GM04504 (cell line): ENCODE measurements at regions not wholly inside any gene's neighbourhood (a gene's known extent, or its start where the extent isn't known, plus 50 kb on each side); places are given as distances from the start of the nearest gene placed in this dataset.

Experiments used
- DNase-seq: peaks from one replicate; pipeline ENCODE4 v3.0.0-alpha.2; 2012; ENCODE audit warnings: low read depth

GRCh38 chr21:33155422-33155821 is 74.3 kb upstream of the IFNAR2 start:
- DNase-seq = no peak

DNA sequence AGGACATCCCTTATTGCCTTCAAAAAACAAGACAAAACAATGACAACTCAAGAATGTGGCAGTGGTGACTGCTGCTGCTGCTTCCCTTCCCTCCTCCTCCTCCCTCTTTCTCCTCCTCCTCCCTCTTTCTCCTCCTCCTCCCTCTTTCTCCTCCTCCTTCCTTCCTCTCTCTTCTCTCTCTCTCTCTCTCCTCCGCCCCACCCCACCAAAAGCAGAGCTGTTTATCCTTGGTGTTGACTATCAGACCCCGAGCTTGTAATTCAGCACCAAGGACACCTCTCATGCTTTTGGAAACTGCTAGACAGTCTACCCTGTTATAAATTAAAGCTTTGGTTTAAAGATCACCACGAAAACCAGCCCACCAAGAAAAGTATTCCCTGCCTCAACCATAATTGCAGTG is 72.4 kb upstream of the IFNAR2 start:
- no peak for DNase-seq

DNA sequence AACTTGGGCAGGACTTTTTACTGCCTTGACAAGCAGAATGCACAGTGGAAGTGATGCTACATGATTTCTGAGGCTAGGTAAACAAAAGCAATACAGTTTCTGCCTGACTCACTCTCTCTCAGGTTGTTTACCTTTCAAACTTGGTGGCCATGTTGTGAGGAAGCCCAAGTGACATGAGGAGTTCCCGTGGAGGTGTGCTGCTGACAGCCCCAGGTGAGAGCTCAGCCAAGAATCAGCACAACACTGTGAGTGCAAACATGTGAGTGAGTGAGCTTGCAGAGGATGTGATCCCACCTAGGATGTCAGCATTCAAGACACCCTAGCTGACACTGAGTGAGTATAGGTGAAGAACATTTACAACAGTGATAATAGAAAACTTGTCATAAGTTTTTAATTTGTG is 71.1 kb upstream of the IFNAR2 start:
- no peak for DNase-seq

DNA sequence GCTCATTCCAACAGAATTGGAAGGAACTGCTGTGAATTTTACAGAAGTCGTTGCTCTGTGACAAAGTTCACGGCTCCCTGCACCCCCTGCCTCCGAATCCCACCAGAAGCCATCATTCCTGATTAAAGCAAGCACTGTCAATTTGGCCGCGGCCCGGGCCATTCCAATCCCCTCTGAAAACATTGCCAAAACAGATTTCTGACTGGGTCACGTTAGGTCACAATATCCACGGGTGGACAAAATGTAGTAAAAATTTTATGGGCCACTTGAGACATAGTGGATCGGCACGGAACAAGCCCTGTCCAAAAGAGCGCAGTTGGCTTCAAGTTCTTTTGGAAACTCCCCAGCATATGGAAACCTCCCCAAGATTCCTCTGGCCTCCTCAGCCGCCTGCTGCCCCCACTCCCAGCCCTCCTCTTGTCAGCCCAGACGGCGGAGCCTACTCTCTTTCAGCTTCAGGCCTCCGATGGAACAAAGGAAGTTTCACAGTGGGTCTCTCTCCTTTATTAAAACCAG is 67.2 kb upstream of the IFNAR2 start:
- no peak for DNase-seq

DNA sequence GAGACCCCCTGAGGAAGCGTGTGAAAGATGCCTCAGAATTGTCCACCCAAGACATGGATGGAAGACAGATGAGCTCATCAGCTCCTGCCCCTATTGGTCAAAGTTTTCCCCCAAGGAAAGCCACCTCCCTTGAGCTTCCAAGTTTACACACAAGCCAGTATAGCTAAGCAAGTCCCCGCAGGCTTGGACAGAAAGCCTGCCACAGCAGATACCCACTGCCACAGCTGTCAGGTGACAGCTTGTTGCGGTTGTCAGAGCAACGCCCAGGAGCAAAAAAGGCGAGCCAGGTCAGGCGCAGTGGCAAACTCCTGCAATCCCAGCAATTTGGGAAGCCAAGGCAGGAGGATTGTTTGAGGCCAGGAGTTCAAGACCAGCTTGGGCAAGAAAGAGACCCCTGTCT is 60.9 kb upstream of the IFNAR2 start:
- DNase-seq = no peak

DNA sequence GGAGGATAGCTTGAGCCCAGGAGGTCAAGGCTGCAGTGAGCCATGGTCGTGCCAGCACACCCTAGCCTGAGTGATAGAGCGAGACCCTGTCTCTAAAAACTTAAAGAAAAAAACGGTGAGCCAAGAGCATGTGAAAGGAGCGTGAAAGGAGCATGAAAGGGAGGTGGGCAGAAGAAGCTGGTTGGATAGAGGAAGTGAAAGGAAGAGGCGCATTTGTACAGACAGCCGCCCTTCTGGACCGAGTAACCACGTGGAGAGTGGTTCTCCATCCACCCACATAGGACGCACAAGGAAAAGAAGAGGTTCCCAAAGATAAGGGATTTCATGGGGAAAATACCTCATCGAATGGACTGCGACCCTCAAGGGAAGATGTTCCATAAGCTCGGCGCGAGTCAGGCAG is 60.4 kb upstream of the IFNAR2 start:
- DNase-seq = no peak

GRCh38 chr21:33171616-33172169 is 58.0 kb upstream of the IFNAR2 start:
- no peak for DNase-seq

GRCh38 chr21:33174756-33175155 is 55.0 kb upstream of the IFNAR2 start:
- no peak for DNase-seq
